ENCODE measurements at regions not wholly inside any gene's neighbourhood (a gene's known extent, or its start where the extent isn't known, plus 50 kb on each side); places are given as distances from the start of the nearest gene placed in this dataset.

- TF ChIP-seq CTCF (IDR thresholded peaks at IDR 0.05) = no peak
- TF ChIP-seq ZFX (IDR thresholded peaks at IDR 0.05; ENCODE audit: borderline replicate concordance) = no peak
These were observed 201.0 kb upstream of the B3GALT2 start for GRCh38 chr1:193387406-193387805.

Measured in 22Rv1 (cell line).